Kidney capillary endothelial cell (primary cell): ENCODE measurements at regions not wholly inside any gene's neighbourhood (a gene's known extent, or its start where the extent isn't known, plus 50 kb on each side); places are given as distances from the start of the nearest gene placed in this dataset.
"Not testable (repeated sequence)": the region's sequence is repeated elsewhere in the genome, so short reads cannot be mapped to it uniquely, and the experiment has no call there.

Source experiments
- DNase-seq: peaks from one replicate; pipeline ENCODE4 v3.0.0-alpha.2; 2018; ENCODE audit warnings: low spot score

GRCh38 chr6:97915537-97915936, 632.5 kb upstream of the MMS22L start:
- DNase-seq: no peak

GRCh38 chr6:97917369-97917768, 634.4 kb upstream of the MMS22L start:
- DNase-seq: no peak

DNA sequence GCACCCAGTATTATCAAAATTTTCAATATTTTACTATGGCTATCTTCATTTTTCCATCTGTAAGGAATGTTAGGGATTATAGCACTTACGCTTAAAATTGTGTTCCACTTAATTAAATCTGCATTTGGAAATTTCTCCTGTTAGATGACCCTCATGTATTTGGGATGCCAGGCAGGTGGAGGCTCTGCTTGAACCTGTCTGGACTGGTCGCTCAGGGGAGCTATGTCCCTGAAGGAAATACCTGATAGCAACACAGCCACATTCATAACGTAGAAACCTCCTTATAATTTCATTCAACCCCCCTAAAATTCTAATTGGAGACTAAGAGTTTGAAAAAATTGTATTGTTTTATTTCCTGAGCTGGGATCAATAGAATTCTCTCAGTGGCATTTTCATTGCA, 636.0 kb upstream of the MMS22L start:
- no peak for DNase-seq

DNA sequence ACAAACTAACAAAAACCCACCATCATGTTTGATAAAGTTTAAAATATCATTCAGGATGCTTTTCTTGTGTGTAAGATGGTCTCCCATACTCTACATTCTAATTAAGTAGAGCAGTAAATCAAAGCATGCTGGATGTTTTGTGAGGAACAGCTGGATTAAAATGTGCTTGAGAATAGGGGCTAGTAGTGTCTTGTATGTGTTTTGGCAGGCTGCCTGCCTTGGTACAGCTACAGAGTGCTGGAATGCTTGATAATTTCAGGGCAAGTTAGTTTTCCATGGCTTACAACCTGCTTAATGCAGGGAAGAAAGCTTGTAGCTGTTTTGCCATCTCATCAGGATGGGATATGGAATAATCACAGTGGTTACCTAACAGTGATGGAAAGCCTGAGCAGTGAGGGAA, 636.6 kb upstream of the MMS22L start:
- DNase-seq: no peak

GRCh38 chr6:97923249-97923648, 640.2 kb upstream of the MMS22L start:
- no peak for DNase-seq

GRCh38 chr6:97925504-97925903, 642.5 kb upstream of the MMS22L start:
- no peak for DNase-seq

GRCh38 chr6:97939440-97940168, 656.6 kb upstream of the MMS22L start:
- DNase-seq: no peak

DNA sequence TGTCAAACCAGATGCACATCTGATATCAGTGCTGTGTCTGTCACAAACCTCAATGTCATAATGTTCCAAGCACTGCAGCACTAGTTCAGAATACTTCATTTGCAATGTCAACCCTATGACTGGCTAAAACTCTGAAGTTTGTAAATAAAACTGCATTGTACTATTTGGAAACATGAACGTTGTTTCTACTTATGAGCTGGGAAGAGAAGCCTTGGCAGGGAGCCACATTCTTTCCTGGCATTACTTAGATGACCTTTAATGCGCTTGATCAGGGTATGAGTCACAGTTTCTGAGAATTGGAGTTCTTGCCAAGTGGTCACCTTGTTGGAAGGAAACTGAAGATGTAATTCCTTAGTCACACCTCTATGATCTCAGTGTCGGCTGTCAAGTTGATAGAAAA, 664.8 kb upstream of the MMS22L start:
- DNase-seq: peak; percentile 66

GRCh38 chr6:97958134-97958533, 675.1 kb upstream of the MMS22L start:
- no peak for DNase-seq

DNA sequence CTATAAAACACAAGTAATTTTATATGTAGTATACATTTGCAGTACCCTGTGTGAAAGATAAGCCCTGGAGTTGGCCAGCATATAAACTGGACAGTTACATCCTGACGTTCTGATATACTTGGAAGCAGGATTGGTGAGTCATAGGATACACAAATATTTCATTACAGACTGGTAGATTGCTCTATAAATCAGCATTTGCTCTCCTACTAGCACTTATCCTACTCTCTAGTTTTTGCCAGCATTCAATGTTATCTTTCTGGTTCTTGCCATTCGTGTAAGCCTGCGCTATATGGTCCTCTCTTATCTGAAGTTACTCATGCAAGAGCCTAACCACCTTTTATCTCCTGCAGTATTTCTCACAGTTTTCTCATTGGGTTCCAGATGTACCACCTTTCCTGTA, 680.2 kb upstream of the MMS22L start:
- no peak for DNase-seq

- DNase-seq: no peak
Observed at GRCh38 chr6:97969065-97969464, 686.0 kb upstream of the MMS22L start.

DNA sequence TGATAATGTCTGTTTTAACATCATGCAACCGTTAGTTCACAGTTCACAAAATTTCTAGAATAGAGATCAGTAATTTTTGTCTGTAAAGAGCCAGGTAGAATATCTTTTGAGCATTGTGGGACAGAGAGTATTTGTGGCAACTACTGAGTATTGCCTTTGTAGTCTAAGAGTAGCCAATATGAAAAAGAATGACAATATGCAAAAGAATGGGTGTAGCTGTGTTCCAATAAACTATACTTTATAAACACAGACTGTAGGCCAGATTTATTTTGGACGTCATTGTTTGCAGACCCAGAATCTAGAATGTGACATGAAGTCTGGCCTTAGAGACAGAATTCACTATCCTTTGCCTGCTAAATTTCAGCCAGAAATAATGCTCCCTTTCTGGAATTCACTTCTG, 694.1 kb upstream of the MMS22L start:
- DNase-seq: no peak

- no peak for DNase-seq
Observed at GRCh38 chr6:97978855-97979271, 695.8 kb upstream of the MMS22L start.

- not testable (repeated sequence) for DNase-seq
Observed at GRCh38 chr6:97979285-97979684, 696.3 kb upstream of the MMS22L start.

DNA sequence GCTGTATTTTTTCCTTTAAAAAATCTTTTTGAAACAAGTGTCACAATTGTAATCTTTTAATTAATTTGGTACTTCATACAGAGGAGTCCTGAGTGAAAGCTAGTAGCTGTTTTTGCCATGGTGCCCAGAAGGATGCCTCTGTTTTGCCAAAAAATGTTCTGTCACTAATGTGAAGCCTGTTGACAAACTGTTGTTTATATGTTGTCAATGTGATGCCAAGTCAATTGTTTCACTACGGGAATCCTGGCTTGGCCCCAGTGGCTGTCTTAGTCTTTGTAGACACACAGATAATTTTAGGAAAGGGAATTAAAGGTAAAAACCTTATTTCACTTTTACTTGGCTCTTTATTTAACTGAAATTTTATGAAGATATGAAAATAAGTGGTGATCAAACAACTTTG, 706.4 kb upstream of the MMS22L start:
- no peak for DNase-seq

- no peak for DNase-seq
Observed at GRCh38 chr6:97995158-97995557, 712.1 kb upstream of the MMS22L start.

DNA sequence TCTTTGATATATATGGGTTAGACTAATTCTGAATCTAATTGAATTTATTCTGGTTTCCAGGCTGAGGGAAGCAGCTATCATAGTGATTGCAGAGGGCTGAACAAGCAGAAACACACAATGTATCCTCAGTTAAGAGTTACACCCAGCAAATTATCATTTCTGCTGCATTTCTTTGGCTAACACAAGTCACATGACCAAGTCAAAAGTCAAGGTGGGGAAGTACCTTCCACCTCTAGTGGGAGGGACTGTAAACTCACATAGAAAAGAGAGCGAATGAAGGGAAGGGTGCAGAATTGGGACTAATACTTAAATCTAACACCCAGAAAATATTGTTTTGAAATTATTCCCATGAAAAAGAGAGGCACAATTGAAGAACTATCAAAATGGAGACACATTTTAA, 719.7 kb upstream of the MMS22L start:
- DNase-seq: no peak

- DNase-seq: no peak
Observed at GRCh38 chr6:98014442-98015201, 731.6 kb upstream of the MMS22L start.

DNA sequence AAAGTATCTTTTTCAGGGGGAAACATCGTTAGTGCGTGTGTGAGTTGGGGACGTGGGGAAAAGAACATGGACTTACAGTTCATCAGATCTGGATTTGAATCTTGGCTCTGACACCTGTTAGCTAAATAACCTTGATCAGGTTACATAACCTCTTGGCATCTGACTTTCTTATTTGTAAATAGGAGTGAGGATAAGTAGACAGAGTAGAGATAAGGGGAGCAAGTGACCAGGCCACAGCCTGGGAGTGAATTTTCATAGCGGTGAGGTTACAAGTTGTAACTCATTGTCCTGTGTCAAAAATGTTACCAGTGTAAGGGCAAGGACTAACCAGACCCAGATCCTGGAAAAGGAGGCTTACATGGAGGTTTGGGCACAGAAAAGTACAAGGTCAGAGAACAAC, 733.5 kb upstream of the MMS22L start:
- DNase-seq: no peak

DNA sequence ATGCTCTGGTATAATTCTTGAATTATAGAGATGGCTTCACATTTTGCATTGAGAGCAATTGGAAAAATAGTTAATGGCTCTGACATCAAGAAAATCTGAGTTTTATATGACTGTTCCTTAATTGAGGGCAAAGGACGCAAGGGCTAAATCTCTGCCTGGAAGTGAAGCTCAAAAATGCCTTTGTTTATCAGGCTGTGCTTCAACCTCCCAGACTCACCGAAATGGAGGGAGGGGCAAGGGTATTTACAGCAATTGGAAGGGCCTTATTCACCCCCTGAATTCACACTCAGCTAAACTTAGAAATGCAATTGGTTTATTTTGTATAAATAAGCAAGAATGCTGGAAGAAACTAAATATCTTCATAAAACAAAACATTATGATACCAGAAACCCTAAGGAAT, 737.2 kb upstream of the MMS22L start:
- DNase-seq: no peak

GRCh38 chr6:98024359-98024758, 741.3 kb upstream of the MMS22L start:
- no peak for DNase-seq

DNA sequence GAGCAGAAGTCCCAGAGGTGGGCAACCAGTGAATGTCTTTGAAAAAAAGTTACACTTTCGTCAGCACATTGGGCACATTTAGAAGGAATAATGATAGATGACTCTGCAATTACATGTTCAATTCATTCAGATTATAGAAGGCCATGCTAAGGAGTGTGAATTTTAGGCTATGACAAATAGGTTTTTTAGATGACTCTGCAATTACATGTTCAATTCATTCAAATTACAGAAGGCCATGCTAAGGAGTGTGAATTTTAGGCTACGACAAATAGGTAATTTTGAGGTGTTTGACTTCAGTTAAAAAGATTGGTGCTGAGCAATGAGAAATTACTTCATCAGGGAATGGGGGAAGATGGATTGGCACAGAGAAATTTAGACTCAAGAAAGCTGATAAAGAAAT, 744.9 kb upstream of the MMS22L start:
- no peak for DNase-seq

DNA sequence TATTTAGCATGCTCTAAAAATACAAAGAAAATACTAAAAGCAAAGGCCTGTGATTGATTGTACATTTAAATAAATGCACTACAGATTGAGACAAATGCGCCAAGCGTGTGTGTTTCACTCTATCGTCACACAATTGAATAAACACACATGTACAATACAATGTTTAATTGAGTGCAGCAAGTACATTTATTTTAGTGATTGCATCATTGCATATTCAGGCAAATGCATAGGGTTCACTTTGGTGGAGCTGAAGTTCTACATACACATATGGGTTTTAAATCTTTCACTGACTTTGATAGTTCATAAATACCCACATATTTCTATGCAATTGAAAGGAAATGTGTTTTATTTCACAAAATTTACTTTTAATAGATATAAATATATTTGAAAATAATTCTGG, 750.6 kb upstream of the MMS22L start:
- no peak for DNase-seq
